ENCODE measurements at regions not wholly inside any gene's neighbourhood (a gene's known extent, or its start where the extent isn't known, plus 50 kb on each side); places are given as distances from the start of the nearest gene placed in this dataset.

DNA sequence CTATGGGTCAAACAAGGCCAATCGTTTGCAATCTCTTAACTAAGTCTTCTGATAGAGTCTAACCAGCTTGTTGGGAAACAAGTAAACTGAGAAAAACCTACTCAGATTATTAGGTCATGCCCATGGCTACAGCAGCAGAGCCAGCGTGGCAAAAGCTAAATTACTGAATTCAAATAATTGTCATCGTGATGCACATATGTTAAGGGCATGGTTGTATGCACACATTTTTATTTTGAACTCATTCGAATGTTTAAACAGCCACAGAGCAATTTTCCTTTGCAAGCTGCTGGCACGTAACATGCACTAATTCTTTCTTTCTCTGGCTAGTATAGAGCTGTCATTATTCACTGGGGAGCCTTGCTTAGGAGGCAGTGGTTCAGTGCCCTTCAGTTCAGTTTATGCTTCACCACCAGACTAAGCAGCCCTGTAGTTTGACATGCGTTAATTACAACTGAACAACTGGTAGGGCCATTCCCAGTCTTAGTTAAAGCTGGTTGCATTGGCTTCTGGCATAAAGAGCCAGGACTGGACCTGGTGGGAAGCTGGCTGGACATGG lies 396.4 kb downstream of the METTL15 start:
- H3K27me3 ChIP-seq (ENCODE audit: control insufficient read depth, insufficient read depth, low read length) = 0 out of 2 replicates have a peak, but pooled peaks cover 1% of the 10 kb centered on the region
- H3K36me3 ChIP-seq (ENCODE audit: control insufficient read depth, insufficient read depth, low read length) = no peaks in the 10 kb centered on the region
- H3K9me3 ChIP-seq (ENCODE audit: control insufficient read depth, insufficient read depth, low read length) = no peaks in the 10 kb centered on the region
- H3K4me3 ChIP-seq (ENCODE audit: low read length) = no peak overlapping the region
- H3K4me1 ChIP-seq (ENCODE audit: control insufficient read depth, insufficient read depth, low read length) = no peaks in the 10 kb centered on the region
- no CpG with 5 or more reads among the region's 6 CpGs for WGBS (ENCODE audit: insufficient coverage, insufficient read length)
- no peak overlapping the region for H3K27ac ChIP-seq (ENCODE audit: low read length)
- DNase-seq (ENCODE audit: low read depth, low spot score) = no peak

- Histone ChIP-seq H3K4me1 (ENCODE audit: control insufficient read depth, insufficient read depth, low read length) (no peaks in the 10 kb centered on the region), H3K36me3 (ENCODE audit: control insufficient read depth, insufficient read depth, low read length) (no peaks in the 10 kb centered on the region), H3K4me3 (ENCODE audit: low read length) (no peak overlapping the region), H3K27me3 (ENCODE audit: control insufficient read depth, insufficient read depth, low read length) (no peaks in the 10 kb centered on the region), H3K9me3 (ENCODE audit: control insufficient read depth, insufficient read depth, low read length) (no peaks in the 10 kb centered on the region), H3K27ac (ENCODE audit: low read length) (no peak overlapping the region)
- DNase-seq (ENCODE audit: low read depth, low spot score) = no peak
- no CpG with 5 or more reads among the region's 2 CpGs for WGBS (ENCODE audit: insufficient coverage, insufficient read length)
These were observed 387.1 kb downstream of the METTL15 start for GRCh38 chr11:28495333-28495732.

DNA sequence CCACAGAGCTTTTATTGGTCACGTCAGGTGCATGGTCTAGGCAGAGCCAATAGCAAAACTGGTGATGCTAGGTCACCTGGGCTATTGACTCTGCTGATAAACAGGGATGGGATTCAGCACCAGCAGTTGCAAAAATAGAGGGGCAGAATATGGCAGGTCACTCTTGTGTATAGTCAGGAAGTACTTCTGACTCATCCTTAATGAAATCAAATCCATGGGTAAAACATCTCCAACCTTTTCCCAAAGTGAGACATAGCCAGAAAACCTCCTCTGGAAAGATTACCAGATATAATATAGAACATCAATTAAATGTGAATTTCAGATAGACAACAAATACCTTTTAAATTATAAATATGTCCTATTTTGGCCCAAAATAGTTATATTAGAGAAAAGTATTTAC lies 383.2 kb downstream of the METTL15 start:
- DNase-seq (ENCODE audit: low read depth, low spot score) = no peak
- no CpG with 5 or more reads among the region's 1 CpG for WGBS (ENCODE audit: insufficient coverage, insufficient read length)
- Histone ChIP-seq H3K9me3 (ENCODE audit: control insufficient read depth, insufficient read depth, low read length) (no peaks in the 10 kb centered on the region), H3K27ac (ENCODE audit: low read length) (no peak overlapping the region), H3K27me3 (ENCODE audit: control insufficient read depth, insufficient read depth, low read length) (no peaks in the 10 kb centered on the region), H3K4me3 (ENCODE audit: low read length) (no peak overlapping the region), H3K4me1 (ENCODE audit: control insufficient read depth, insufficient read depth, low read length) (no peaks in the 10 kb centered on the region), H3K36me3 (ENCODE audit: control insufficient read depth, insufficient read depth, low read length) (no peaks in the 10 kb centered on the region)

- DNase-seq (ENCODE audit: low read depth, low spot score) = no peak
- H3K36me3 ChIP-seq (ENCODE audit: control insufficient read depth, insufficient read depth, low read length) = no peaks in the 10 kb centered on the region
- H3K4me1 ChIP-seq (ENCODE audit: control insufficient read depth, insufficient read depth, low read length) = no peaks in the 10 kb centered on the region
- H3K4me3 ChIP-seq (ENCODE audit: low read length) = no peak overlapping the region
- no peak overlapping the region for H3K27ac ChIP-seq (ENCODE audit: low read length)
- H3K9me3 ChIP-seq (ENCODE audit: control insufficient read depth, insufficient read depth, low read length) = no peaks in the 10 kb centered on the region
- H3K27me3 ChIP-seq (ENCODE audit: control insufficient read depth, insufficient read depth, low read length) = no peaks in the 10 kb centered on the region
These were observed 382.7 kb downstream of the METTL15 start for GRCh38 chr11:28490773-28491382.

GRCh38 chr11:28488336-28488735 lies 380.1 kb downstream of the METTL15 start:
- H3K4me3 ChIP-seq (ENCODE audit: low read length) = no peak overlapping the region
- H3K36me3 ChIP-seq (ENCODE audit: control insufficient read depth, insufficient read depth, low read length) = no peaks in the 10 kb centered on the region
- no peak for DNase-seq (ENCODE audit: low read depth, low spot score)
- no peaks in the 10 kb centered on the region for H3K4me1 ChIP-seq (ENCODE audit: control insufficient read depth, insufficient read depth, low read length)
- H3K27ac ChIP-seq (ENCODE audit: low read length) = no peak overlapping the region
- no peaks in the 10 kb centered on the region for H3K27me3 ChIP-seq (ENCODE audit: control insufficient read depth, insufficient read depth, low read length)
- no peaks in the 10 kb centered on the region for H3K9me3 ChIP-seq (ENCODE audit: control insufficient read depth, insufficient read depth, low read length)
- WGBS (ENCODE audit: insufficient coverage, insufficient read length) = no CpG with 5 or more reads among the region's 1 CpG

GRCh38 chr11:28483072-28483867 lies 375.1 kb downstream of the METTL15 start:
- 0 out of 2 replicates have a peak, but pooled peaks cover 1% of the 10 kb centered on the region for H3K4me1 ChIP-seq (ENCODE audit: control insufficient read depth, insufficient read depth, low read length)
- DNase-seq (ENCODE audit: low read depth, low spot score) = no peak
- no peaks in the 10 kb centered on the region for H3K9me3 ChIP-seq (ENCODE audit: control insufficient read depth, insufficient read depth, low read length)
- no peak overlapping the region for H3K27ac ChIP-seq (ENCODE audit: low read length)
- no peaks in the 10 kb centered on the region for H3K36me3 ChIP-seq (ENCODE audit: control insufficient read depth, insufficient read depth, low read length)
- H3K4me3 ChIP-seq (ENCODE audit: low read length) = no peak overlapping the region
- WGBS (ENCODE audit: insufficient coverage, insufficient read length) = no CpG with 5 or more reads among the region's 7 CpGs
- no peaks in the 10 kb centered on the region for H3K27me3 ChIP-seq (ENCODE audit: control insufficient read depth, insufficient read depth, low read length)

DNA sequence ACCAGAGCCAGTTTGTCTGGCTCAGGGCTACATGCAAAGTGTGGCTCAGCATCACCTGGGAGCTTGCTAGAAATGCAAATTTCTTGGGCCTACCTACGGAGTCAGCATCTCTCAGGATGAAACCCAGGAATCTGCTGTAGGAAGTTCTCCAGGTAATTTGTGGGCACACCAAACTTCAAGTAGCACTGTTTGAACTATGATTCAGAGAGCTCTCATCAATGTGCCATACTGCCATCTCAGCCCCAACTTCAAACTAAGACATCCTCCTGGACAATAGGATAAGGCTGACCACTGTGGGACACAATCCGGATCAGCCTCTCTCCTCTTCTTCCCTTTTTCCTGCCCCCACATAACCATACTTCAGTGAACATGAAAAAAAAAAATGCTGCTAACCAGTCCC lies 374.5 kb downstream of the METTL15 start:
- Histone ChIP-seq H3K4me1 (ENCODE audit: control insufficient read depth, insufficient read depth, low read length) (0 out of 2 replicates have a peak, but pooled peaks cover 1% of the 10 kb centered on the region), H3K36me3 (ENCODE audit: control insufficient read depth, insufficient read depth, low read length) (no peaks in the 10 kb centered on the region), H3K27ac (ENCODE audit: low read length) (no peak overlapping the region), H3K4me3 (ENCODE audit: low read length) (no peak overlapping the region), H3K9me3 (ENCODE audit: control insufficient read depth, insufficient read depth, low read length) (no peaks in the 10 kb centered on the region), H3K27me3 (ENCODE audit: control insufficient read depth, insufficient read depth, low read length) (no peaks in the 10 kb centered on the region)
- no CpG with 5 or more reads among the region's 2 CpGs for WGBS (ENCODE audit: insufficient coverage, insufficient read length)
- DNase-seq (ENCODE audit: low read depth, low spot score) = no peak

GRCh38 chr11:28481616-28482480 lies 373.7 kb downstream of the METTL15 start:
- WGBS (ENCODE audit: insufficient coverage, insufficient read length) = no CpG with 5 or more reads among the region's 7 CpGs
- no peaks in the 10 kb centered on the region for H3K9me3 ChIP-seq (ENCODE audit: control insufficient read depth, insufficient read depth, low read length)
- H3K36me3 ChIP-seq (ENCODE audit: control insufficient read depth, insufficient read depth, low read length) = no peaks in the 10 kb centered on the region
- H3K4me1 ChIP-seq (ENCODE audit: control insufficient read depth, insufficient read depth, low read length) = 0 out of 2 replicates have a peak, but pooled peaks cover 1% of the 10 kb centered on the region
- H3K27ac ChIP-seq (ENCODE audit: low read length) = no peak overlapping the region
- H3K27me3 ChIP-seq (ENCODE audit: control insufficient read depth, insufficient read depth, low read length) = no peaks in the 10 kb centered on the region
- no peak overlapping the region for H3K4me3 ChIP-seq (ENCODE audit: low read length)
- DNase-seq (ENCODE audit: low read depth, low spot score) = no peak

DNA sequence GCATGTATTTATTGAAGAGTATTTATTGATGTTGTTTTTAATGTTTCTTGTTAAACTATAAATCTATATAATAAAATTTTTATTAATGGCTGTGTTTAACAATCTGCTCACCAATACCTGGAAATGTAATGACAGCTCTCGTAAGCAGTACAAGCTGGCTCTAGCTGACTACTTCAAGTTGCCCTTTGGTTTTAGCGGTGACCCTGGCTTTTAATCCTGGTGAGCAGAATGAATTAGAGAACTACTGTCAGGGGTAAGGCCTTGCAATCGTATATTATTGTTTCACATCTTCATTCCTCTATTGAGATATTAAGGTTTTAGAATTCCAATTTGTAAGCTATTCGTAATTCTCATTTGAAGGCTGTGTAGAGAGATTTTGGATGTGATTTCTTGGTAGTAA lies 372.2 kb downstream of the METTL15 start:
- Histone ChIP-seq H3K4me1 (ENCODE audit: control insufficient read depth, insufficient read depth, low read length) (0 out of 2 replicates have a peak, but pooled peaks cover 1% of the 10 kb centered on the region), H3K9me3 (ENCODE audit: control insufficient read depth, insufficient read depth, low read length) (no peaks in the 10 kb centered on the region), H3K27ac (ENCODE audit: low read length) (no peak overlapping the region), H3K4me3 (ENCODE audit: low read length) (no peak overlapping the region), H3K36me3 (ENCODE audit: control insufficient read depth, insufficient read depth, low read length) (no peaks in the 10 kb centered on the region), H3K27me3 (ENCODE audit: control insufficient read depth, insufficient read depth, low read length) (no peaks in the 10 kb centered on the region)
- WGBS (ENCODE audit: insufficient coverage, insufficient read length) = no CpG with 5 or more reads among the region's 4 CpGs
- DNase-seq (ENCODE audit: low read depth, low spot score) = no peak

- no CpG with 5 or more reads among the region's 5 CpGs for WGBS (ENCODE audit: insufficient coverage, insufficient read length)
- no peaks in the 10 kb centered on the region for H3K36me3 ChIP-seq (ENCODE audit: control insufficient read depth, insufficient read depth, low read length)
- no peak overlapping the region for H3K4me3 ChIP-seq (ENCODE audit: low read length)
- no peak for DNase-seq (ENCODE audit: low read depth, low spot score)
- no peak overlapping the region for H3K27ac ChIP-seq (ENCODE audit: low read length)
- no peaks in the 10 kb centered on the region for H3K9me3 ChIP-seq (ENCODE audit: control insufficient read depth, insufficient read depth, low read length)
- no peaks in the 10 kb centered on the region for H3K27me3 ChIP-seq (ENCODE audit: control insufficient read depth, insufficient read depth, low read length)
- H3K4me1 ChIP-seq (ENCODE audit: control insufficient read depth, insufficient read depth, low read length) = peaks cover 2% of the 10 kb centered on the region; the same call in 1 of the 2 replicates
These were observed 368.7 kb downstream of the METTL15 start for GRCh38 chr11:28476864-28477263.
